Liver (tissue), 8 donors: ENCODE measurements at regions not wholly inside any gene's neighbourhood (a gene's known extent, or its start where the extent isn't known, plus 50 kb on each side); places are given as distances from the start of the nearest gene placed in this dataset.

Source experiments
- DNase-seq: peaks from one replicate; pipeline ENCODE4 v3.0.0-alpha.2; 2017; ENCODE audit warnings: low spot score
- H3K27ac ChIP-seq, 2 donors: one replicate each; pipeline ENCODE4 v1.7.0; 2013; ENCODE audit warnings: inconsistent platforms in 2 of 2, low read length in 2 of 2, control low read depth in 1 of 2, low read depth in 1 of 2, mild to moderate bottlenecking in 1 of 2
- H3K27me3 ChIP-seq, 4 donors: one replicate each; pipeline versions ENCODE4 v1.6.1 to v1.7.0; 2013; ENCODE audit warnings: low read length in 3 of 4, inconsistent platforms in 1 of 4, mild to moderate bottlenecking in 1 of 4, moderate library complexity in 1 of 4; ENCODE audit not compliant: control insufficient read depth in 4 of 4, insufficient read depth in 4 of 4
- H3K36me3 ChIP-seq, 4 donors: one replicate each; pipeline versions ENCODE4 v1.6.1 to v1.7.0; 2013; ENCODE audit warnings: low read length in 3 of 4, mild to moderate bottlenecking in 3 of 4, low read depth in 1 of 4, moderate library complexity in 1 of 4; ENCODE audit not compliant: control insufficient read depth in 4 of 4, insufficient read depth in 3 of 4
- H3K4me1 ChIP-seq, 4 donors: one replicate each; pipeline versions ENCODE4 v1.6.1 to v1.7.0; 2013; ENCODE audit warnings: low read length in 3 of 4, mild to moderate bottlenecking in 3 of 4, moderate library complexity in 1 of 4; ENCODE audit not compliant: control insufficient read depth in 4 of 4, insufficient read depth in 4 of 4
- H3K4me3 ChIP-seq, 3 donors: one replicate each; pipeline versions ENCODE4 v1.6.1 to v1.7.0; 2013; ENCODE audit warnings: low read length in 3 of 3, control low read depth in 1 of 3, low read depth in 1 of 3, mild to moderate bottlenecking in 1 of 3
- H3K9ac ChIP-seq, 2 donors: one replicate each; pipeline ENCODE4 v1.7.0; 2013; ENCODE audit warnings: low read length in 2 of 2, mild to moderate bottlenecking in 2 of 2, moderate library complexity in 2 of 2, control low read depth in 1 of 2, low read depth in 1 of 2
- H3K9me3 ChIP-seq, 4 donors: one replicate each; pipeline versions ENCODE4 v1.6.1 to v1.7.0; 2013; ENCODE audit warnings: low read length in 3 of 4; ENCODE audit not compliant: control insufficient read depth in 4 of 4
- CTCF ChIP-seq: fragments of 150-350 bp; IDR thresholded peaks from 2 replicates; pipeline ENCODE4 v1.5.1; 2017; ENCODE audit warnings: improper control_type of control experiment, low read depth, low read length; ENCODE audit not compliant: missing input control
- FOXA1 ChIP-seq: IDR thresholded peaks from 2 replicates; pipeline ENCODE4 v1.6.1; 2016; ENCODE audit warnings: antibody characterized with exemption
- GABPA ChIP-seq, 2 donors: IDR thresholded peaks in 1 of 2; conservative IDR thresholded peaks in 1 of 2; 2 replicates each; pipeline ENCODE4 v1.6.1; 2016; ENCODE audit warnings: antibody characterized with exemption in 2 of 2, mild to moderate bottlenecking in 1 of 2, moderate library complexity in 1 of 2
- HNF4A ChIP-seq, 2 donors: conservative IDR thresholded peaks; 2 replicates each; pipeline ENCODE4 v1.6.1; 2016; ENCODE audit warnings: antibody characterized with exemption in 2 of 2, mild to moderate bottlenecking in 2 of 2
- HNF4G ChIP-seq: IDR thresholded peaks from 2 replicates; pipeline ENCODE4 v1.6.1; 2016; ENCODE audit warnings: antibody characterized with exemption
- JUND ChIP-seq, 2 donors: IDR thresholded peaks; 2 replicates each; pipeline ENCODE4 v1.6.1; 2016; ENCODE audit warnings: antibody characterized with exemption in 2 of 2
- RAD21 ChIP-seq, 2 donors: IDR thresholded peaks; 2 replicates each; pipeline ENCODE4 v1.6.1; 2016; ENCODE audit warnings: antibody characterized with exemption in 2 of 2, mild to moderate bottlenecking in 2 of 2
- RXRA ChIP-seq, 2 donors: IDR thresholded peaks; 2 replicates each; pipeline ENCODE4 v1.6.1; 2017 to 2018; ENCODE audit warnings: antibody characterized with exemption in 2 of 2, mild to moderate bottlenecking in 1 of 2
- SP1 ChIP-seq: IDR thresholded peaks from 2 replicates; pipeline ENCODE4 v1.6.1; 2018; ENCODE audit warnings: antibody characterized with exemption, mild to moderate bottlenecking
- YY1 ChIP-seq: IDR thresholded peaks from 2 replicates; pipeline ENCODE4 v1.6.1; 2016; ENCODE audit warnings: antibody characterized with exemption, mild to moderate bottlenecking
- ZBTB33 ChIP-seq: IDR thresholded peaks from 2 replicates; pipeline ENCODE4 v1.6.1; 2016; ENCODE audit warnings: antibody characterized with exemption
- WGBS: extraction: QIAGEN DNeasy Blood & Tissue Kit; methylation state at CpG from one replicate; pipeline ENCODE4 v1.1.7; 2013; 5-methylcytosine and 5-hydroxymethylcytosine counted together
- TF ChIP-seq, protein P1 (sequence below): IDR thresholded peaks from 2 replicates; pipeline ENCODE4 v1.6.1; 2016; ENCODE audit warnings: antibody characterized with exemption, mild to moderate bottlenecking
- donor health status: healthy.
- donor health status: healthy.
- donor health status: healthy.
- donor health status: healthy.
- donor health status: healthy.

DNA sequence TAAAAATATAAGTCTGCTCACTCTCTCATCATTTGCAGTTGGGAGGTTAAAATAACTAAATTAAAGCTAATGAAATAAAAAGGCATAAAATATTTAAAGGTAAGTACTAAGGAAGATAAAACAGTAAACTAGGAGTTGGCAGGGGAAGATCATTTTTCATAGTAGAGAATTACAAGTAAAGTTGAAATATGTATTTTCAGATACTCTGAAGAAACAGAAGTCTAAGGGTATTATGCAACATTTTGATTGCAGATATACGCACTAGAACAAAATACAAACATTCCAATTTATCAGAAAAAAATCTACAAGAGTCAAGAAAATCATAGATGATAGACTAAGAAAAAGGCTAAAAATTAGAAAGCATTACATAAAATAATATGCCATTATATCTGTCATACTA lies 167.6 kb upstream of the CTAGE1 start:
- 41% methylated on average over 1 of the region's 1 CpG for WGBS
- no peaks in the 10 kb centered on the region for H3K9me3 ChIP-seq
- H3K27ac ChIP-seq, result peak overlapping the region in 1 of 2 donors; percentile 9

GRCh38 chr18:22585821-22586220 lies 168.1 kb upstream of the CTAGE1 start:
- TF ChIP-seq YY1 (no peak), HNF4G (no peak), RAD21 (IDR thresholded peaks at IDR 0.05) (peak; percentile 62 to 69), FOXA1 (no peak), RXRA (IDR thresholded peaks at IDR 0.05) (peak in 1 of 2 donors; percentile 15), JUND (IDR thresholded peaks at IDR 0.05) (no peak), ZBTB33 (no peak), CTCF (peak; percentile 17)
- TF ChIP-seq, protein P1, sequence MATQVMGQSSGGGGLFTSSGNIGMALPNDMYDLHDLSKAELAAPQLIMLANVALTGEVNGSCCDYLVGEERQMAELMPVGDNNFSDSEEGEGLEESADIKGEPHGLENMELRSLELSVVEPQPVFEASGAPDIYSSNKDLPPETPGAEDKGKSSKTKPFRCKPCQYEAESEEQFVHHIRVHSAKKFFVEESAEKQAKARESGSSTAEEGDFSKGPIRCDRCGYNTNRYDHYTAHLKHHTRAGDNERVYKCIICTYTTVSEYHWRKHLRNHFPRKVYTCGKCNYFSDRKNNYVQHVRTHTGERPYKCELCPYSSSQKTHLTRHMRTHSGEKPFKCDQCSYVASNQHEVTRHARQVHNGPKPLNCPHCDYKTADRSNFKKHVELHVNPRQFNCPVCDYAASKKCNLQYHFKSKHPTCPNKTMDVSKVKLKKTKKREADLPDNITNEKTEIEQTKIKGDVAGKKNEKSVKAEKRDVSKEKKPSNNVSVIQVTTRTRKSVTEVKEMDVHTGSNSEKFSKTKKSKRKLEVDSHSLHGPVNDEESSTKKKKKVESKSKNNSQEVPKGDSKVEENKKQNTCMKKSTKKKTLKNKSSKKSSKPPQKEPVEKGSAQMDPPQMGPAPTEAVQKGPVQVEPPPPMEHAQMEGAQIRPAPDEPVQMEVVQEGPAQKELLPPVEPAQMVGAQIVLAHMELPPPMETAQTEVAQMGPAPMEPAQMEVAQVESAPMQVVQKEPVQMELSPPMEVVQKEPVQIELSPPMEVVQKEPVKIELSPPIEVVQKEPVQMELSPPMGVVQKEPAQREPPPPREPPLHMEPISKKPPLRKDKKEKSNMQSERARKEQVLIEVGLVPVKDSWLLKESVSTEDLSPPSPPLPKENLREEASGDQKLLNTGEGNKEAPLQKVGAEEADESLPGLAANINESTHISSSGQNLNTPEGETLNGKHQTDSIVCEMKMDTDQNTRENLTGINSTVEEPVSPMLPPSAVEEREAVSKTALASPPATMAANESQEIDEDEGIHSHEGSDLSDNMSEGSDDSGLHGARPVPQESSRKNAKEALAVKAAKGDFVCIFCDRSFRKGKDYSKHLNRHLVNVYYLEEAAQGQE, result no peak
- Histone ChIP-seq H3K9ac (no peak overlapping the region), H3K27ac (peak overlapping the region in 1 of 2 donors; percentile 28), H3K9me3 (no peaks in the 10 kb centered on the region), H3K4me1 (peaks cover 0 to 5% (median 4%) of the 10 kb centered on the region in 4 donors), H3K4me3 (no peak overlapping the region), H3K27me3 (no peaks in the 10 kb centered on the region), H3K36me3 (no peaks in the 10 kb centered on the region)
- WGBS, result 45% methylated on average over 2 of the region's 2 CpGs
- DNase-seq, result no peak

More for the DNA sequence above, 167.6 kb upstream of the CTAGE1 start:
- TF ChIP-seq RXRA (IDR thresholded peaks at IDR 0.05) (no peak), FOXA1 (no peak), HNF4A (conservative IDR thresholded peaks at IDR 0.05) (no peak), HNF4G (no peak)
- Histone ChIP-seq H3K4me3 (no peak overlapping the region), H3K4me1 (peaks cover 0 to 5% (median 4%) of the 10 kb centered on the region in 4 donors), H3K36me3 (no peaks in the 10 kb centered on the region), H3K9ac (no peak overlapping the region), H3K27me3 (no peaks in the 10 kb centered on the region)
- DNase-seq, result no peak

DNA sequence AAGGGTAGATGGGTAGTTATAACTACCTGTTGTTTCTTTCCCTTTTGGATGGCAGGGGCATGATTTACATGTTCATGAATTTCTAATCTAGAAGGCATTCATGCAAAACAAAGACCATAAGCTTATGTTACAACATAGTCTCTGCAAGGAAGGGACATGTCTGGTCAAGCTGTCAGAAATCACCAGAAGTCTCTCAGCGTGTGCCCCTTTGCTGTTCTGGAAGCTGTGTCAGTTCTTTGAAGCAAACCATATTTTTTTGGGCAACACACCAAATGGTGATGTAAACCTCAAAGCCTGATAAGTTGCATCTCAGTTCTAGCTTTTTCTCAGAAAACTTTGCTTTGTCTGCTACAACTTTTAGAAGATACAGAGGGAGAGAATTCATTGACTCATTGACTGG lies 173.5 kb upstream of the CTAGE1 start:
- no peaks in the 10 kb centered on the region for H3K4me1 ChIP-seq
- H3K36me3 ChIP-seq, result no peaks in the 10 kb centered on the region
- no peaks in the 10 kb centered on the region for H3K27me3 ChIP-seq
- H3K4me3 ChIP-seq, result no peak overlapping the region
- WGBS, result 81% methylated on average over 1 of the region's 1 CpG
- H3K9ac ChIP-seq, result no peak overlapping the region
- TF ChIP-seq, protein P1, result no peak
- TF ChIP-seq JUND (IDR thresholded peaks at IDR 0.05) (no peak), GABPA (IDR thresholded peaks at IDR 0.05 in 1 of 2, conservative IDR thresholded peaks at IDR 0.05 in 1 of 2) (no peak), RXRA (IDR thresholded peaks at IDR 0.05) (no peak), HNF4A (conservative IDR thresholded peaks at IDR 0.05) (no peak), SP1 (no peak)
- no peak for DNase-seq
- no peaks in the 10 kb centered on the region for H3K9me3 ChIP-seq
- no peak overlapping the region for H3K27ac ChIP-seq
